Naive thymus-derived CD4-positive, alpha-beta T cell (primary cell): ENCODE measurements at regions not wholly inside any gene's neighbourhood (a gene's known extent, or its start where the extent isn't known, plus 50 kb on each side); places are given as distances from the start of the nearest gene placed in this dataset.
"Not testable (repeated sequence)": the region's sequence is repeated elsewhere in the genome, so short reads cannot be mapped to it uniquely, and the experiment has no call there.

Experiments
- ATAC-seq: fragments of 150-1000 bp; cut with Tn5 transposase; 2 replicates; pipeline ENCODE4 v1.10.0; 2021; ENCODE audit warnings: mild to moderate bottlenecking, moderate library complexity
- CTCF ChIA-PET: fragments of 350-600 bp; sonication (Branson Sonifier 250); formaldehyde crosslinking; loops from one replicate; lab custom pipeline; 2021; ENCODE audit warnings: antibody characterized with exemption; lab: Charles Lee
- POLR2A ChIA-PET: fragments of 350-600 bp; sonication (Branson Sonifier 250); formaldehyde crosslinking; loops from one replicate; lab custom pipeline; 2021; ENCODE audit warnings: antibody characterized with exemption, inconsistent platforms; lab: Charles Lee
- DNase-seq, 9 donors: peaks; one replicate each; pipeline versions ENCODE4 v3.0.0 to v3.0.0-alpha.2; 2020 to 2022; ENCODE audit warnings: mixed read lengths in 1 of 9
- H3K27ac ChIP-seq: one replicate; pipeline ENCODE4 v1.7.0; 2013; ENCODE audit warnings: mild to moderate bottlenecking, low read depth, low read length, moderate library complexity
- H3K27me3 ChIP-seq, 2 donors: one replicate each; pipeline ENCODE4 v1.7.0; 2013; ENCODE audit warnings: low read length in 2 of 2, mild to moderate bottlenecking in 2 of 2, moderate library complexity in 2 of 2; ENCODE audit not compliant: control insufficient read depth in 2 of 2, insufficient read depth in 2 of 2
- H3K36me3 ChIP-seq, 3 experiments: 1 replicate in 2 of 3; 2 replicates in 1 of 3; pipeline ENCODE4 v1.7.0; 2013; ENCODE audit warnings: low read length in 3 of 3, mild to moderate bottlenecking in 3 of 3, moderate library complexity in 1 of 3; ENCODE audit not compliant: insufficient read depth in 3 of 3, control insufficient read depth in 2 of 3
- H3K4me1 ChIP-seq, 2 donors: one replicate each; pipeline ENCODE4 v1.7.0; 2013; ENCODE audit warnings: low read length in 2 of 2, mild to moderate bottlenecking in 2 of 2, moderate library complexity in 1 of 2; ENCODE audit not compliant: control insufficient read depth in 2 of 2, insufficient read depth in 2 of 2
- H3K4me3 ChIP-seq: 2 replicates; pipeline ENCODE4 v1.7.0; 2013; ENCODE audit warnings: mild to moderate bottlenecking, low read length
- H3K9me3 ChIP-seq, 3 experiments: 1 replicate in 2 of 3; 2 replicates in 1 of 3; pipeline ENCODE4 v1.7.0; 2013; ENCODE audit warnings: low read length in 3 of 3; ENCODE audit not compliant: control insufficient read depth in 2 of 3
- H3K27ac Mint-ChIP-seq, 9 donors: one replicate each; pipeline ENCODE4 v1.8.0; 2020 to 2022; ENCODE audit warnings: mixed read lengths in 9 of 9, mild to moderate bottlenecking in 8 of 9, moderate library complexity in 5 of 9, inconsistent platforms in 2 of 9
- H3K27me3 Mint-ChIP-seq, 5 donors: one replicate each; pipeline ENCODE4 v1.8.0; 2021 to 2022; ENCODE audit warnings: mixed read lengths in 5 of 5, mild to moderate bottlenecking in 1 of 5
- H3K36me3 Mint-ChIP-seq, 5 donors: one replicate each; pipeline ENCODE4 v1.8.0; 2020 to 2022; ENCODE audit warnings: mixed read lengths in 5 of 5, mild to moderate bottlenecking in 3 of 5, inconsistent platforms in 1 of 5
- H3K4me1 Mint-ChIP-seq, 7 donors: one replicate each; pipeline ENCODE4 v1.8.0; 2020 to 2022; ENCODE audit warnings: mixed read lengths in 7 of 7, mild to moderate bottlenecking in 3 of 7, inconsistent platforms in 1 of 7
- H3K4me3 Mint-ChIP-seq, 10 donors: one replicate each; pipeline ENCODE4 v1.8.0; 2020 to 2022; ENCODE audit warnings: mild to moderate bottlenecking in 10 of 10, mixed read lengths in 10 of 10, moderate library complexity in 6 of 10, inconsistent platforms in 2 of 10
- H3K9me3 Mint-ChIP-seq, 11 donors: one replicate each; pipeline ENCODE4 v1.8.0; 2020 to 2022; ENCODE audit warnings: mixed read lengths in 11 of 11, mild to moderate bottlenecking in 4 of 11, inconsistent platforms in 1 of 11, moderate library complexity in 1 of 11
- intact Hi-C, 2 donors: fragments of 100-400 bp; cut with micrococcal nuclease; formaldehyde crosslinking; loops; one replicate each; pipeline ENCODE4 v1.15.1; 2023

- Histone ChIP-seq H3K27me3 (no peaks in the 10 kb centered on the region), H3K4me3 (no peak overlapping the region), H3K4me1 (no peaks in the 10 kb centered on the region), H3K27ac (no peak overlapping the region), H3K9me3 (no peaks in the 10 kb centered on the region), H3K36me3 (no peaks in the 10 kb centered on the region)
- CTCF ChIA-PET, result no interaction called here
- Mint-ChIP-seq H3K27ac (no peak overlapping the region), H3K27me3 (peaks cover 0 to 6% (median 0%) of the 10 kb centered on the region in 5 donors), H3K36me3 (no peaks in the 10 kb centered on the region), H3K9me3 (peaks cover 0 to 10% (median 1%) of the 10 kb centered on the region in 11 donors), H3K4me3 (no peak overlapping the region), H3K4me1 (no peaks in the 10 kb centered on the region)
- POLR2A ChIA-PET, result no interaction called here
- ATAC-seq, result no peak
- intact Hi-C loops, result no loop called here
- DNase-seq, result no peak
These were observed 58.6 kb upstream of the SHISA6 start for GRCh38 chr17:11182430-11182829.

DNA sequence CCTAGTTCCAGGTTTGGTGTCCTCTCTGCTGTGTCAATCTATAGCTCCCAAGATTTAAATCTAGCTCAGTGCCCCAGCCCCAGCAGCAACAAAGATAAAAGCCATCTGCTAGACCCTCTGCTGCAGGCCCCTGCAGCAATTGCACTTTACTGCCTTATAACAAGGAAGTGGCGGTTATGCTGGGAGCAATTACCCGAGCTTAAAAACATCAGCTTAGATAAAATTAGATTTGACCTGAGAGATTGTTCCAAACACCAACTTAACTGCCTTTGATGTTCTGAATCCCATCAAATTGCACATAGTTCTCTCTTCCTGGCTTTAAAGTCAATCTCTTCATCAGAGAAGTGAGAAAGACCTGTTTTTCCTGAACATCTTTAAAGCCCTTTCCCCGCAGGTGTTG lies 62.4 kb upstream of the SHISA6 start:
- Mint-ChIP-seq H3K4me1 (peaks cover 0 to 2% (median 0%) of the 10 kb centered on the region in 7 donors), H3K36me3 (no peaks in the 10 kb centered on the region), H3K4me3 (no peak overlapping the region), H3K27me3 (no peaks in the 10 kb centered on the region), H3K27ac (no peak overlapping the region), H3K9me3 (peaks cover 0 to 10% (median 1%) of the 10 kb centered on the region in 11 donors)
- ATAC-seq (no peak), DNase-seq (no peak)
- Histone ChIP-seq H3K4me1 (no peaks in the 10 kb centered on the region), H3K27me3 (no peaks in the 10 kb centered on the region), H3K36me3 (no peaks in the 10 kb centered on the region), H3K27ac (no peak overlapping the region), H3K4me3 (no peak overlapping the region), H3K9me3 (no peaks in the 10 kb centered on the region)
- CTCF ChIA-PET, result no interaction called here
- intact Hi-C loops, result no loop called here
- POLR2A ChIA-PET, result no interaction called here

DNA sequence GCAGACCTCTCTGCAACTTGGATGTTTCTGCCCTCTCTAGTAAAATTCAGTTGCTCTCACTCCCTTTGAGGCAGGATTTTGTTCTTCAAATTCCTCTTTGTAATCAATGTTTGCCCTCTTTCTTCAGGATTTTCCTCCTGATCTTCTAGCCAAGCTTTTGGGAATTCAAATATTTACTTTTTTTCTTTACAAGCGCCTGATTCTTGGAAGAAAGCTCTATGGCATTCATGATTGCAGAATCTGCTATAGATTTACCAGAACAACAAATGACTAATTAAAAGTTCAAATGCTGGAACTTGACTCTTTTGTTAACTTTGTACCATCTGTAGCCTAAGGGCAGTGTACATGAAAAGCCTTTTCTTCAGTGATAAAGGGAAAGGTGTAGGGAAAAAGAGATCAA lies 63.7 kb upstream of the SHISA6 start:
- H3K4me3 Mint-ChIP-seq, result no peak overlapping the region
- peaks cover 0 to 10% (median 4%) of the 10 kb centered on the region in 11 donors for H3K9me3 Mint-ChIP-seq
- POLR2A ChIA-PET, result no interaction called here
- intact Hi-C loops, result no loop called here
- DNase-seq, result no peak
- peaks cover 0 to 3% (median 0%) of the 10 kb centered on the region in 5 donors for H3K36me3 Mint-ChIP-seq
- H3K4me1 ChIP-seq, result no peaks in the 10 kb centered on the region
- CTCF ChIA-PET, result no interaction called here
- H3K27me3 ChIP-seq, result no peaks in the 10 kb centered on the region
- H3K36me3 ChIP-seq, result no peaks in the 10 kb centered on the region
- no peak overlapping the region for H3K4me3 ChIP-seq
- ATAC-seq, result no peak
- H3K9me3 ChIP-seq, result no peaks in the 10 kb centered on the region
- no peaks in the 10 kb centered on the region for H3K27me3 Mint-ChIP-seq
- H3K27ac ChIP-seq, result no peak overlapping the region
- H3K27ac Mint-ChIP-seq, result peak overlapping the region in 1 of 9 donors; percentile 4
- H3K4me1 Mint-ChIP-seq, result peaks cover 0 to 2% (median 0%) of the 10 kb centered on the region in 7 donors

- ChIA-PET CTCF (no interaction called here), POLR2A (no interaction called here)
- Histone ChIP-seq H3K36me3 (no peaks in the 10 kb centered on the region), H3K27me3 (no peaks in the 10 kb centered on the region), H3K4me3 (no peak overlapping the region), H3K9me3 (no peaks in the 10 kb centered on the region), H3K27ac (no peak overlapping the region), H3K4me1 (no peaks in the 10 kb centered on the region)
- ATAC-seq, result no peak
- intact Hi-C loops, result no loop called here
- no peak for DNase-seq
- Mint-ChIP-seq H3K4me1 (peaks cover 0 to 2% (median 0%) of the 10 kb centered on the region in 7 donors), H3K27me3 (no peaks in the 10 kb centered on the region), H3K4me3 (no peak overlapping the region), H3K27ac (no peak overlapping the region), H3K36me3 (peaks cover 0 to 3% (median 0%) of the 10 kb centered on the region in 5 donors), H3K9me3 (peaks cover 0 to 10% (median 4%) of the 10 kb centered on the region in 11 donors)
These were observed 64.5 kb upstream of the SHISA6 start for GRCh38 chr17:11176549-11176948.

- H3K9me3 ChIP-seq, result no peaks in the 10 kb centered on the region
- H3K27ac ChIP-seq, result no peak overlapping the region
- CTCF ChIA-PET, result no interaction called here
- DNase-seq (no peak), ATAC-seq (no peak)
- no peaks in the 10 kb centered on the region for H3K36me3 ChIP-seq
- POLR2A ChIA-PET, result no interaction called here
- Mint-ChIP-seq H3K9me3 (peaks cover 0 to 24% (median 6%) of the 10 kb centered on the region in 11 donors), H3K4me3 (no peak overlapping the region), H3K36me3 (peaks cover 0 to 7% (median 0%) of the 10 kb centered on the region in 5 donors), H3K27ac (no peak overlapping the region), H3K27me3 (peaks cover 0 to 4% (median 0%) of the 10 kb centered on the region in 5 donors), H3K4me1 (no peaks in the 10 kb centered on the region)
- intact Hi-C loops, result no loop called here
- no peaks in the 10 kb centered on the region for H3K27me3 ChIP-seq
- H3K4me1 ChIP-seq, result no peaks in the 10 kb centered on the region
- no peak overlapping the region for H3K4me3 ChIP-seq
These were observed 70.1 kb upstream of the SHISA6 start for GRCh38 chr17:11170881-11171280.

DNA sequence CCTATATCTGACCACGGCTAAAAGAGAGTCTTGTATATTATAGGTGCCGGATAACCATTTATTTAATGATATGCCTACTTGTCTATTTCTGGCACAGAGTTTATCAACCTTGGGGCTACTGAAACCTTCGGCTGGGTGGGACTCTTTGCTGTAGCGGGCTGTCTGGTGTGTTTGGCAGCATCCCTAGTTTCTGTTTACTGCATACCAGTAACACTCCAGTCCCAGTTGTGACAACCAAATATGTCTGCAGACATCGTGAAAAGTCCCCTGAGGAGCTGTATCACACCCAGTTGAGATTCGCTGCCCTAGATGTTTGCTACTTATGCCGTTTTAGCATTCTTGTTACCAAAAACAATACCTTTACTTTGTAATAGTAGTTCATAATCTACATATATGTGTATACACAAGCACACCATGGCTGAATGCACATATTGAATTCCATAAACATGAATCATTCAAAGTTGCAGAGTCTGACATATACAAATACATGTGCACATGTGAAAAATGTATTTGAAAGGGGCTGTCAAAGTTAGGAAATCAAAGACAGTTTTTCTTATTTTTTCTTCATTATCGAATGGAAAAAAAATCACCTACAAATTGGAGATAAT lies 89.1 kb upstream of the SHISA6 start:
- H3K4me1 Mint-ChIP-seq, result no peaks in the 10 kb centered on the region
- no peaks in the 10 kb centered on the region for H3K9me3 ChIP-seq
- H3K27ac Mint-ChIP-seq, result no peak overlapping the region
- no peak overlapping the region for H3K27ac ChIP-seq
- ATAC-seq (no peak), DNase-seq (no peak)
- ChIA-PET POLR2A (no interaction called here), CTCF (no interaction called here)
- H3K36me3 ChIP-seq, result no peaks in the 10 kb centered on the region
- no peaks in the 10 kb centered on the region for H3K4me1 ChIP-seq
- intact Hi-C loops, result no loop called here
- H3K36me3 Mint-ChIP-seq, result no peaks in the 10 kb centered on the region
- peaks cover 0 to 16% (median 4%) of the 10 kb centered on the region in 11 donors for H3K9me3 Mint-ChIP-seq
- no peak overlapping the region for H3K4me3 Mint-ChIP-seq
- peaks cover 0 to 11% (median 9%) of the 10 kb centered on the region in 5 donors for H3K27me3 Mint-ChIP-seq
- no peak overlapping the region for H3K4me3 ChIP-seq
- no peaks in the 10 kb centered on the region for H3K27me3 ChIP-seq

DNA sequence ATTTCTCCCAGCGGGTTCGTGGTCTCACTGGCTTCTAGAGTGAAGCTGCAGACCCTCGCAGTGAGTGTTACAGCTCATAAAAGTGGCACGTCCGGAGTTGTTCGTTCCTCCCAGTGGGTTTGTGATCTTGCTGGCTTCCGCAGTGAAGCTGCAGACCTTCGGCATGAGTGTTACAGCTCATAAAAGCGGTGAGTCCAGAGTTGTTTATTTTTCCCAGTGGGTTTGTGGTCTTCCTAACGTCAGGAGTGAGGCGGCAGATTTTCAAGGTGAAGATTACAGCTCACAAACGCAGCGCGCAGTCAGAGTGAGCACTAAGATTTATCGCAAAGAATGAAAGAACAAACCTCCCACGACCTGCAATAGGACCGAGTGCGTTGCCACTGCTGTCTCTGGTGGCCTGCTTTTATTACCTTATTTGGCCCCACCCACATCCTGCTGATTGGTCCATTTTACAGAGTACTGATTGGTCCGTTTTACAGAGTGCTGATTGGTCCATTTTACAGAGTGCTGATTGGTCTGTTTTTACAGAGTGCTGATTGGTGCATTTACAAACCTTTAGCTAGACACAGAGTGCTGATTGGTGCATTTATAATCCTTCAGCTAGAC lies 90.0 kb upstream of the SHISA6 start:
- H3K4me3 Mint-ChIP-seq, H3K27ac Mint-ChIP-seq, H3K4me1 Mint-ChIP-seq, H3K9me3 ChIP-seq, ATAC-seq, H3K4me3 ChIP-seq, H3K4me1 ChIP-seq, CTCF ChIA-PET, DNase-seq, H3K27ac ChIP-seq, POLR2A ChIA-PET, H3K36me3 ChIP-seq, intact Hi-C loops, H3K9me3 Mint-ChIP-seq, H3K36me3 Mint-ChIP-seq, H3K27me3 ChIP-seq: not testable (repeated sequence)
- peaks cover 0 to 16% (median 9%) of the 10 kb centered on the region in 5 donors for H3K27me3 Mint-ChIP-seq
